SK-N-SH treated with all-trans-retinoic acid at 6 μM for 48 hours (cell line): ENCODE measurements at regions not wholly inside any gene's neighbourhood (a gene's known extent, or its start where the extent isn't known, plus 50 kb on each side); places are given as distances from the start of the nearest gene placed in this dataset.

Experiments
- ATAC-seq: fragments of 200-7000 bp; cut with Tn5 transposase; 3 replicates; pipeline ENCODE4 v1.9.1; 2020; ENCODE audit warnings: mild to moderate bottlenecking, moderate library complexity
- ARNTL ChIP-seq: fragments of 450-650 bp; formaldehyde crosslinking; IDR thresholded peaks from 2 replicates; pipeline ENCODE4 v1.5.0; 2020; ENCODE audit warnings: low read depth, mild to moderate bottlenecking, moderate library complexity, borderline replicate concordance
- BACH2 ChIP-seq: fragments of 250-450 bp; sonication (Bioruptor Pico); IDR thresholded peaks from 2 replicates; pipeline ENCODE4 v1.9.0; 2021; ENCODE audit warnings: mild to moderate bottlenecking, borderline replicate concordance
- CREB5 ChIP-seq: fragments of 250-450 bp; sonication (Bioruptor Pico); IDR thresholded peaks from 2 replicates; pipeline ENCODE4 v1.5.1; 2020; ENCODE audit warnings: low read depth, mild to moderate bottlenecking, moderate library complexity
- CSDC2 ChIP-seq: fragments of 250-450 bp; sonication (Bioruptor Pico); IDR thresholded peaks from 2 replicates; pipeline ENCODE4 v1.5.0; 2020; ENCODE audit warnings: mild to moderate bottlenecking, moderate library complexity
- ESRRG ChIP-seq: fragments of 250-450 bp; sonication (Bioruptor Pico); IDR thresholded peaks from 2 replicates; pipeline ENCODE4 v1.6.1; 2021; ENCODE audit warnings: mild to moderate bottlenecking
- GLIS3 ChIP-seq: fragments of 250-450 bp; sonication (Bioruptor Pico); IDR thresholded peaks from 2 replicates; pipeline ENCODE4 v1.5.0; 2020; ENCODE audit warnings: mild to moderate bottlenecking, moderate library complexity
- OSR1 ChIP-seq: fragments of 250-450 bp; sonication (Bioruptor Pico); IDR thresholded peaks from 2 replicates; pipeline ENCODE4 v1.8.0; 2022; ENCODE audit warnings: moderate library complexity, mild to moderate bottlenecking, inconsistent platforms
- PPARA ChIP-seq: fragments of 250-450 bp; sonication (Bioruptor Pico); IDR thresholded peaks from 2 replicates; pipeline ENCODE4 v1.5.0; 2020; ENCODE audit warnings: mild to moderate bottlenecking, borderline replicate concordance
- RARB ChIP-seq: fragments of 250-450 bp; sonication (Bioruptor Pico); IDR thresholded peaks from 2 replicates; pipeline ENCODE4 v1.8.0; 2021; ENCODE audit warnings: mild to moderate bottlenecking, moderate library complexity
- SNAI2 ChIP-seq: fragments of 250-450 bp; sonication (Bioruptor Pico); IDR thresholded peaks from 2 replicates; pipeline ENCODE4 v1.5.0; 2020; ENCODE audit warnings: mild to moderate bottlenecking, moderate library complexity
- TOX ChIP-seq: fragments of 250-450 bp; sonication (Bioruptor Pico); IDR thresholded peaks from 2 replicates; pipeline ENCODE4 v1.8.0; 2021; ENCODE audit warnings: mild to moderate bottlenecking, moderate library complexity, borderline replicate concordance
- ZC3H10 ChIP-seq: fragments of 250-450 bp; sonication (Bioruptor Pico); IDR thresholded peaks from 2 replicates; pipeline ENCODE4 v1.5.1; 2021; ENCODE audit warnings: mild to moderate bottlenecking, moderate library complexity
- ZFP3 ChIP-seq: fragments of 250-450 bp; sonication (Bioruptor Pico); IDR thresholded peaks from 2 replicates; pipeline ENCODE4 v1.5.0; 2020; ENCODE audit warnings: mild to moderate bottlenecking, moderate library complexity
- ZFP30 ChIP-seq: fragments of 450-650 bp; formaldehyde crosslinking; IDR thresholded peaks from 2 replicates; pipeline ENCODE4 v1.5.0; 2022; ENCODE audit warnings: mild to moderate bottlenecking, moderate library complexity
- TF ChIP-seq, protein P1 (sequence below): fragments of 250-450 bp; sonication (Bioruptor Pico); IDR thresholded peaks from 2 replicates; pipeline ENCODE4 v1.5.1; 2021; ENCODE audit warnings: mild to moderate bottlenecking, moderate library complexity
- TF ChIP-seq, protein P2 (sequence below): fragments of 250-450 bp; sonication (Bioruptor Pico); IDR thresholded peaks from 2 replicates; pipeline ENCODE4 v1.5.0; 2020; ENCODE audit warnings: mild to moderate bottlenecking, moderate library complexity
- TF ChIP-seq, protein P3 (sequence below): fragments of 250-450 bp; sonication (Bioruptor Pico); IDR thresholded peaks from 2 replicates; pipeline ENCODE4 v1.8.0; 2021; ENCODE audit warnings: low read depth, mild to moderate bottlenecking, moderate library complexity, borderline replicate concordance

DNA sequence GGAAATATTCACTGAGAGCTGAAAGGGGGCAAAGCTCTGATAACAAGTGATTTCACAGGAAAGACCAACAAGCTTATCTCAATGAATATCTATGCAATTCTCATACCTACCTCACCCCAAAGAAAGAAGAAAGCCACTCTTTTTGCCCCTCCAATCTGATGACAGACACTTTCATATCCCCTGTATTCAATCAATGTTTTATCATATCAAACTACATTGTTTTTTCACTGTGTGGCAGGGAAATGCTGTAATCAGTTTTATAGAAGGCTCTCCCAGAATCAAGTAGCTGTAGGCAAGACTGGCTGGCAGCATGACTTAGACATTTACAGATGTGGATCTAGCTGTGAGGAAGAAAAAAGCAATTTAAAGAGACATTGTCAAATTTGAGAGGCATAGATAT lies 81.3 kb upstream of the PIK3C3 start:
- TF ChIP-seq CSDC2 (CRISPR knock-in tag) (no peak), CREB5 (CRISPR knock-in tag) (no peak), ZFP3 (CRISPR knock-in tag) (no peak), SNAI2 (CRISPR knock-in tag) (no peak)
- TF ChIP-seq, protein P1, sequence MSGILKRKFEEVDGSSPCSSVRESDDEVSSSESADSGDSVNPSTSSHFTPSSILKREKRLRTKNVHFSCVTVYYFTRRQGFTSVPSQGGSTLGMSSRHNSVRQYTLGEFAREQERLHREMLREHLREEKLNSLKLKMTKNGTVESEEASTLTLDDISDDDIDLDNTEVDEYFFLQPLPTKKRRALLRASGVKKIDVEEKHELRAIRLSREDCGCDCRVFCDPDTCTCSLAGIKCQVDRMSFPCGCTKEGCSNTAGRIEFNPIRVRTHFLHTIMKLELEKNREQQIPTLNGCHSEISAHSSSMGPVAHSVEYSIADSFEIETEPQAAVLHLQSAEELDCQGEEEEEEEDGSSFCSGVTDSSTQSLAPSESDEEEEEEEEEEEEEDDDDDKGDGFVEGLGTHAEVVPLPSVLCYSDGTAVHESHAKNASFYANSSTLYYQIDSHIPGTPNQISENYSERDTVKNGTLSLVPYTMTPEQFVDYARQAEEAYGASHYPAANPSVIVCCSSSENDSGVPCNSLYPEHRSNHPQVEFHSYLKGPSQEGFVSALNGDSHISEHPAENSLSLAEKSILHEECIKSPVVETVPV = no peak

DNA sequence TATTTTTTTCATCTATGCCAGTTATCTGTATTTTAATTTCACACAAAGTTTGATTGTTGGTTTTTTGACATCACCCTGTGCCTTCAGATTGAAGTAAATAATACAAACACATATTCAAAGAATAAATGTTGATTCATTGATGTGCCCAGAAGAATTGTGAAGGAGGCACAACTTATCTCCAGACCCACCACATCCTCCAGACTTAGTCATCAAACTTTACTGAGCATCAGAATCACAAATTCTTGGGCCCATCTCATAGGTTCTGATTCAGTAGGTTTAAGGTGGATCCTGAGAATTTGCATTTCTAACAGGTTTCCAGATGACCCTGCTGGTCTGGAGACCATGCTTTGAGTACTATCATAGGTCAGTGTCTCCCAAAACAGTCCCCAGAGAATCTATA lies 82.8 kb upstream of the PIK3C3 start:
- TF ChIP-seq TOX (CRISPR knock-in tag) (no peak), ZFP30 (CRISPR knock-in tag) (no peak), BACH2 (CRISPR knock-in tag) (no peak), RARB (CRISPR knock-in tag) (no peak), ESRRG (CRISPR knock-in tag) (no peak), ARNTL (no peak), CREB5 (CRISPR knock-in tag) (no peak)
- TF ChIP-seq, protein P2, sequence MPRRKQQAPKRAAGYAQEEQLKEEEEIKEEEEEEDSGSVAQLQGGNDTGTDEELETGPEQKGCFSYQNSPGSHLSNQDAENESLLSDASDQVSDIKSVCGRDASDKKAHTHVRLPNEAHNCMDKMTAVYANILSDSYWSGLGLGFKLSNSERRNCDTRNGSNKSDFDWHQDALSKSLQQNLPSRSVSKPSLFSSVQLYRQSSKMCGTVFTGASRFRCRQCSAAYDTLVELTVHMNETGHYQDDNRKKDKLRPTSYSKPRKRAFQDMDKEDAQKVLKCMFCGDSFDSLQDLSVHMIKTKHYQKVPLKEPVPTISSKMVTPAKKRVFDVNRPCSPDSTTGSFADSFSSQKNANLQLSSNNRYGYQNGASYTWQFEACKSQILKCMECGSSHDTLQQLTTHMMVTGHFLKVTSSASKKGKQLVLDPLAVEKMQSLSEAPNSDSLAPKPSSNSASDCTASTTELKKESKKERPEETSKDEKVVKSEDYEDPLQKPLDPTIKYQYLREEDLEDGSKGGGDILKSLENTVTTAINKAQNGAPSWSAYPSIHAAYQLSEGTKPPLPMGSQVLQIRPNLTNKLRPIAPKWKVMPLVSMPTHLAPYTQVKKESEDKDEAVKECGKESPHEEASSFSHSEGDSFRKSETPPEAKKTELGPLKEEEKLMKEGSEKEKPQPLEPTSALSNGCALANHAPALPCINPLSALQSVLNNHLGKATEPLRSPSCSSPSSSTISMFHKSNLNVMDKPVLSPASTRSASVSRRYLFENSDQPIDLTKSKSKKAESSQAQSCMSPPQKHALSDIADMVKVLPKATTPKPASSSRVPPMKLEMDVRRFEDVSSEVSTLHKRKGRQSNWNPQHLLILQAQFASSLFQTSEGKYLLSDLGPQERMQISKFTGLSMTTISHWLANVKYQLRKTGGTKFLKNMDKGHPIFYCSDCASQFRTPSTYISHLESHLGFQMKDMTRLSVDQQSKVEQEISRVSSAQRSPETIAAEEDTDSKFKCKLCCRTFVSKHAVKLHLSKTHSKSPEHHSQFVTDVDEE (CRISPR knock-in tag) = no peak
- no peak for ATAC-seq

More for the DNA sequence above, 81.3 kb upstream of the PIK3C3 start:
- ATAC-seq = no peak

DNA sequence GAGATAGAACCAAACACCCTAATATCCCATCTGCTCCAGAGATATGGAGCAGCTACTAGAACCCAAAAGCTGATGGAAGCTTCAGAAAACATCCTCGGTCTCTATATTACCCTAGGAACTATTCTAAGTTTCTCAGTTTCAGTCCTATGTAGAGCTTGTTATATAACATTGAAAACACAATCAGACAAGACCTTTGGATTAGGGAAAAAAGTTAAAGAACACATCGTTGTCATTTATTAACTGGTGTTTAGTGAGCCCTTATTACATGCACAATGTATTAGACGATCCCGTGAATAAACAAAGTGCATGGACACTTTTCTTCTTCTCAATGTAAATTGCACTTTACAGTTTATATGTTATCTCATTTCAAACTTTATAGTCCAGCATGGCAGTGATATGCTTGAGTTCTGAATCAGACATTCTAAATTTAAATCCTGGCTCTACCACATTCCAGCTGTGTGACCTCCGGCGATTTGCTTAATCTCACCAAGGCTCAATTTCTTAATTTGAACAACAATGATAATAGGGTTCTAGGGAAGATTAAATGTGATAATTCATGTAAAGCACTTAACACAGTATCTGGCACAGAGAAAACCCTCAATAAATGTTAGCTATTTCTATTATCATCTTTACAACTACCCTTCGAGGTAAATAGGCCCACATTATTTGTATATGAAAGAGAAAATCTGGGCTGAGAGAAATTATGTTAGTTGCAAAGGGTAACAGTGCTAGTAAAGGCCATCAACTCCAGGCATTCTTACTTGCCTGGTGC lies 83.6 kb upstream of the PIK3C3 start:
- no peak for ATAC-seq
- TF ChIP-seq PPARA (no peak), ESRRG (CRISPR knock-in tag) (no peak), ZC3H10 (CRISPR knock-in tag) (no peak)

DNA sequence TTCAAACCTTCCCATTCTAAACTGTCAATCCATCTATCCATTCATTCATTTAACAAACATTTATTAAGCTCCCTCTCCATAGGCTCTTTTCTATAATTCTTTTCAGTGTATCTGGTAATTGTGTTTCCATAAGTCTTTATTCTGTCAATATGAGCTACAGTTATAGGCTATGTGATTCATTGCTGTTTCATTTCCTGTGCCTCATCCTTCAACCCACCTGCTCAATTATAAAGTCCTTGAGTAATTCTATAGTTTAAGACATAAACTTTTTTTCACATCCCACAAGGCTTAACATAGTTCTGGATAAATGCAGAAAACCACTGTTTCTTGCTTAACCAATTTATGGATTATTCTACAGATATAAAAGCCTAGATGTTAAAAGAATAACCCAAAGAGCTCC lies 84.2 kb upstream of the PIK3C3 start:
- ATAC-seq = no peak
- TF ChIP-seq OSR1 (CRISPR knock-in tag) (no peak), GLIS3 (CRISPR knock-in tag) (no peak), ZFP3 (CRISPR knock-in tag) (no peak), ZC3H10 (CRISPR knock-in tag) (no peak), CSDC2 (CRISPR knock-in tag) (no peak), TOX (CRISPR knock-in tag) (no peak), ESRRG (CRISPR knock-in tag) (no peak)
- TF ChIP-seq, protein P2 (CRISPR knock-in tag) = no peak
- TF ChIP-seq, protein P3, sequence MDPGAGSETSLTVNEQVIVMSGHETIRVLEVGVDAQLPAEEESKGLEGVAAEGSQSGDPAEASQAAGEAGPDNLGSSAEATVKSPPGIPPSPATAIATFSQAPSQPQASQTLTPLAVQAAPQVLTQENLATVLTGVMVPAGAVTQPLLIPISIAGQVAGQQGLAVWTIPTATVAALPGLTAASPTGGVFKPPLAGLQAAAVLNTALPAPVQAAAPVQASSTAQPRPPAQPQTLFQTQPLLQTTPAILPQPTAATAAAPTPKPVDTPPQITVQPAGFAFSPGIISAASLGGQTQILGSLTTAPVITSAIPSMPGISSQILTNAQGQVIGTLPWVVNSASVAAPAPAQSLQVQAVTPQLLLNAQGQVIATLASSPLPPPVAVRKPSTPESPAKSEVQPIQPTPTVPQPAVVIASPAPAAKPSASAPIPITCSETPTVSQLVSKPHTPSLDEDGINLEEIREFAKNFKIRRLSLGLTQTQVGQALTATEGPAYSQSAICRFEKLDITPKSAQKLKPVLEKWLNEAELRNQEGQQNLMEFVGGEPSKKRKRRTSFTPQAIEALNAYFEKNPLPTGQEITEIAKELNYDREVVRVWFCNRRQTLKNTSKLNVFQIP (CRISPR knock-in tag) = no peak
